OCI-LY1 (cell line): ENCODE measurements at regions not wholly inside any gene's neighbourhood (a gene's known extent, or its start where the extent isn't known, plus 50 kb on each side); places are given as distances from the start of the nearest gene placed in this dataset.

ENCODE experiments used
- EZH2 ChIP-seq: fragments of 200-600 bp; sonication (generic), shearing (Covaris generic); IDR thresholded peaks from 2 replicates; pipeline ENCODE4 v1.8.0; 2017; ENCODE audit warnings: borderline replicate concordance, mixed run types, mild to moderate bottlenecking, antibody characterized with exemption, low read length, moderate library complexity, mixed read lengths
- TF ChIP-seq, protein P1 (sequence below): fragments of 200-600 bp; sonication (generic), shearing (Covaris generic); IDR thresholded peaks from 2 replicates; pipeline ENCODE4 v1.5.1; 2017; ENCODE audit warnings: mild to moderate bottlenecking, antibody characterized with exemption, low read length, moderate library complexity, mixed read lengths

DNA sequence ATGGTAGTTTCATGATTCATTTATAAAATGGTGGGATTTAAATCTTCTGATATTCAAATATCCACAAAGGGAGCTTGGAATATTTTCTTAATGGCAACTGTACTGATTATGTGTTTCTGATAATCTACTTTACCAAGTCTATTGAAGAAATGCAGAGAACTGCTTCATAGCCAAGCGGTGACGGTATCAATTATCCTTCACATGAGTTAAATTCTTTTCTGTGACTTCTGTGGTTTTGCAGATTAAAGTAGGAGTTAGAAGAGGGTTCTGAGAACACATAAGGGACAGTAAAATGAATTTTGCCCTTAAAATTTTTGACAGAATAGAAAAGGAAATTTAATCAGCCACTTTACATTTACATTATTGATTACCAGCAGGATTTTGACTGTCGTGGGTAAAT is 563.2 kb downstream of the GBE1 start:
- TF ChIP-seq, protein P1, sequence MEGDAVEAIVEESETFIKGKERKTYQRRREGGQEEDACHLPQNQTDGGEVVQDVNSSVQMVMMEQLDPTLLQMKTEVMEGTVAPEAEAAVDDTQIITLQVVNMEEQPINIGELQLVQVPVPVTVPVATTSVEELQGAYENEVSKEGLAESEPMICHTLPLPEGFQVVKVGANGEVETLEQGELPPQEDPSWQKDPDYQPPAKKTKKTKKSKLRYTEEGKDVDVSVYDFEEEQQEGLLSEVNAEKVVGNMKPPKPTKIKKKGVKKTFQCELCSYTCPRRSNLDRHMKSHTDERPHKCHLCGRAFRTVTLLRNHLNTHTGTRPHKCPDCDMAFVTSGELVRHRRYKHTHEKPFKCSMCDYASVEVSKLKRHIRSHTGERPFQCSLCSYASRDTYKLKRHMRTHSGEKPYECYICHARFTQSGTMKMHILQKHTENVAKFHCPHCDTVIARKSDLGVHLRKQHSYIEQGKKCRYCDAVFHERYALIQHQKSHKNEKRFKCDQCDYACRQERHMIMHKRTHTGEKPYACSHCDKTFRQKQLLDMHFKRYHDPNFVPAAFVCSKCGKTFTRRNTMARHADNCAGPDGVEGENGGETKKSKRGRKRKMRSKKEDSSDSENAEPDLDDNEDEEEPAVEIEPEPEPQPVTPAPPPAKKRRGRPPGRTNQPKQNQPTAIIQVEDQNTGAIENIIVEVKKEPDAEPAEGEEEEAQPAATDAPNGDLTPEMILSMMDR = no peak
- TF ChIP-seq EZH2 = no peak
